ENCODE measurements at regions not wholly inside any gene's neighbourhood (a gene's known extent, or its start where the extent isn't known, plus 50 kb on each side); places are given as distances from the start of the nearest gene placed in this dataset.
"Not testable (repeated sequence)": the region's sequence is repeated elsewhere in the genome, so short reads cannot be mapped to it uniquely, and the experiment has no call there.

DNA sequence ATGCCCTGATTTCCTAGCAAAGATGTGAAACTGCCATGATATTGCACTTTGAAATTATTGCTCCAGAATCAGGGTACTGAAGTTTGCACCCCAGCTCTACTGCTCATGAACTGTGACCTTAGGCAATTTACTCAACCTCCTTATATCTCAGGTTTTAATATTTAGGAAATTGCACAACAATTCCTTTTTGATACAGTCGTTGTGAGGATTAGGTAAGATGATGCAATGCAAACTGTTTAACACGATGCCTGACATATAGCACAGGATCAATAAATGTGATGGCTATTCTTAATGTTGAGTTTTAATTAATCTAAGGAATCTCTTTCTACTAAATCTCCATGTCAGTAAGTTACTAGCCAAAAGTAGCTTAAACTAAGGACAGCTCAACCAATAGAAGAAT, 555.8 kb downstream of the GALC start:
- DNase-seq (ENCODE audit: low read depth in 2 of 3, low spot score in 2 of 3): no peak

DNA sequence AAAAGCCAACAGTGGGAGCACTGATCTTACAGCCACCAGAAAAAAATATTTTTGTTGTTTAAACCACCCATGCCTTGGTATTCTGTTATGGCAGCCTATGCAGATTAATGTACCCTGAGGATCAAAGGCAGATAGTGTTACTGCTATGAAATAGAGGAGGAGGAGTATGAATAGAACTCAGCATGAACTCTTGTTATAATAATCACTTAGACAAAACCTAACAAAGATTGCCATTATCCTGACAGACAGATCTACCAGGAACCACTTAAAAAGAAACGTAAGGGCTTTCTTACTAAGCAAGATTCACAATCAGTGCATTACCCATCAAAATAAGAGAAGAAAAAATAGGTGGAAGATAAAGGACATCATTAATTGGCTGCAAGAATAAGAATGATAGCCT, 558.3 kb downstream of the GALC start:
- no peak for DNase-seq (ENCODE audit: low read depth in 2 of 3, low spot score in 2 of 3)

DNA sequence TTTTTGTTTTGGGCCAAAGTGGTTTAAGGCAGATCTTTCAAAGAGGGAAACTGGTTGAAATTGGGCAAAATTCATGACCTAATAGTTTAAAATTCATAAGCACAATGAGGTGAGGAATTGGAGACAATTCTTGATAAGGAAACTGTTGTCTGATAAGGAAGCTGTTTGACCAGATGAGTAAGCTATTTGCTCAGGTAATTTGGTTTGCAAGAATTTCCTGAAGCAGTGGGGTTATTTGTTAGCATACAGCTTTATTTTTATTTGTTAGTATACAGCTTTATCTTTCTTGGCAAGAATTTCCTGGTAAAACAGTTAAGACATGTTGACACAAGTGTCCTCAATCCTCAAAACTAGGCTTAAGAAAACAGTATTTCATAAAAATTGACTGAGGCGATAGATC, 559.0 kb downstream of the GALC start:
- DNase-seq (ENCODE audit: low read depth in 2 of 3, low spot score in 2 of 3): no peak

DNA sequence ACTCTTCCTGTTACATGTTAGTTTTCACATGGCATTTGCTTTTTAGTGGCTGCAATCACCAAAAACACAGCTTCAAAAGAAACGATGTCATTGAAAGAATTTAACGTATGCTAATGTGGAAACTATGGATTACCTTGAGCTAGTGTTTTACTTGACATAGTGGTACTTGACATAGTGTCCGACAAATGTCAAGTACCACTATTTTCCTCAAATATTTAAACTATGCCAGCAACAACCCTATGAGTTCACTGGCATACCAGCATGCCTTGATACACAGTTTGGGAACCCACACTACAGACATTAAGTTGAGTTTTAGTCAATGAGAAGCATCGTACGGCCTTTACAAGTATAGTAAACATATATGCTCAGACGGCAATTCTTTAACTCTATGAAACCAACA, 560.3 kb downstream of the GALC start:
- no peak for DNase-seq (ENCODE audit: low read depth in 2 of 3, low spot score in 2 of 3)

DNA sequence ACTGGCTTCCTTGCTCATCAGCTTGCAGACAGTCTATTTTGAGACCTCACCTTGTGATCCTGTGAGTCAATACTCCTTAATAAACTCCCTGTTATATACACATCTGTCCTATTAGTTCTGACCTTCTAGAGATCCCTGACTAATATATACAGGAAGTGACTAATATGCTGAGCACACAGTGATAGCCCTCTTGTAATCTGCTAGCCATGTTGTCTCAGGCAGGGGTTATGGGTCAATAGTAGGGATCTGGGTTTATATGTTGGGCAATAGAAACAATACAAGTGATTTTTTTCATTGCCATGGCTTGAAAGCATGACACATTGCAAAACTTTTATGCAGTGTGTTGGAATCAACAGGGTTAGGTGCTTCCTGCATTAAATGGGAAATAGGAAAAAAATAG, 562.2 kb downstream of the GALC start:
- DNase-seq (ENCODE audit: low read depth in 2 of 3, low spot score in 2 of 3): no peak

DNA sequence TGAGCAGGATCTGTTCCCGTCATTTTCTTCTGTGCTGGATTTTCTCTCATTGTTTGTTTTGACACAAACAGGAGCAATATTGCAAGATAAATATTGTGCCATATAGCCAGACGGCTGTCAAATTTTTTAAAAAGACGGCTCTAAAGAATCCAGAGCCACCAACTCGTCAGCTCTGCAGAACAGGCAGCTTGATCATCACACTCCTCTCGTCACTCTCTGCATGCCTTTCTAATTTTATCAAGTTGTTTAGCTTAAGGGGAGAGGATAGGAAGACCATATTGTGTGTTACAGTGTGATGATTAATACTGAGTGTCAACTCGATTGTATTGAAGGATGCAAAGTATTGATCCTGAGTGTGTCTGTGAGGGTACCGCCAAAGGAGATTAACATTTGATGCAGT, 562.8 kb downstream of the GALC start:
- no peak for DNase-seq (ENCODE audit: low read depth in 2 of 3, low spot score in 2 of 3)

DNA sequence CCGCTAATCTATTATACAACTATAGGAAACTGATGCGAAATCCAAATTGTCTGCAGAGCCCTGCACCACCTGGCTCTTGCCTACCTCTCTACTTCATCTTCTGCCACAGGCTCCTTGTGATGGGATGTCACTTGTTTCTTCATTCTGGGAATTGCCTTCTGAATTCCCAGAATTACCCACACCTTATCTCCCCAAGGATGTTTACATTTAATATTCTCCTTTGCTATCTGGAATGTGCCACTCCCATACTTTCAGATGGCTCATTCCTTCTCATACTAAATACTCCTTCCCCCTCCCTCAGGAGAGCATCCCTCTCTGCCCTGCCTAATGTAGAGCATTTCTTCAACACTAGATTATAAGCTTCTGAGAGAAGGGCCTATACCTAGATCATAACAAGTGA, 573.1 kb downstream of the GALC start:
- DNase-seq (ENCODE audit: low read depth in 2 of 3, low spot score in 2 of 3): no peak

DNA sequence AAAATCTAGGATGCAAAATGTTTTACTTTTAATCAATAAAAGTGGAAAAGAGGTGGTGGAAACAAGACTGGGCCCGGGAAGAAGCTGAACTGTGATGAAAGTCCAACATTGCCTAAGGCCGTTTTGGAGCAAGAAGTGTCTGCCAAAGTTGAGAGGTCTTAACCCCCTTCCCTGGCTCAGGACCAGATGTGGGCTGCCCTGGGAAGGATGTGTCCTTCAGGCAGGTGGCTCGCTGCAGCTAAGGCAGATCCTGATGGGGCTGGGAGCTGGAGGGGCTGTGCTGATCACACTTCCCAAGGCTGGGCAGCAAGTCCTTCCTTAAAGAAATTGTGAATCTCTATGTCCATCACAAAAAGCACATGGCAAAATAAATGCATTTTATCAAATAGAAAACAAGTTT, 581.6 kb downstream of the GALC start:
- DNase-seq (ENCODE audit: low read depth in 2 of 3, low spot score in 2 of 3): no peak

DNA sequence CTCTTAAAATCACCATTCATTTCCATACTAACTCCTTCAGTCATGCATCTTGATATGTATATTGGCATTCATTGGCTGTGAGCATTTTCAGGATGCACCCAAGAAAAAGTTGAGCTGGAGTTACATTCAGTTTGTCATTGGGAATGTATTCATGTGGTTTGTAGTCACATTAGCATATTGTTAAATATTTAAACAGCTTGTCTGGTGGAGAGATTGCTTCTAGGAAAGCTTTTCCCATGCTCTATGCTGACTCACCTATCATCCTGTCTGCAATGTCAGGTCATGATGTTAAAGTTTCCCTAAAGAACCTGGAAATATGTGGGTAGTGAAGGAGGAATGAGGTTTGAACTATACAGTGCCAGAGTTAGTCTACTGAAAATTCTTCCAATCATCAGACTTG, 583.6 kb downstream of the GALC start:
- DNase-seq (ENCODE audit: low read depth in 2 of 3, low spot score in 2 of 3): no peak

DNA sequence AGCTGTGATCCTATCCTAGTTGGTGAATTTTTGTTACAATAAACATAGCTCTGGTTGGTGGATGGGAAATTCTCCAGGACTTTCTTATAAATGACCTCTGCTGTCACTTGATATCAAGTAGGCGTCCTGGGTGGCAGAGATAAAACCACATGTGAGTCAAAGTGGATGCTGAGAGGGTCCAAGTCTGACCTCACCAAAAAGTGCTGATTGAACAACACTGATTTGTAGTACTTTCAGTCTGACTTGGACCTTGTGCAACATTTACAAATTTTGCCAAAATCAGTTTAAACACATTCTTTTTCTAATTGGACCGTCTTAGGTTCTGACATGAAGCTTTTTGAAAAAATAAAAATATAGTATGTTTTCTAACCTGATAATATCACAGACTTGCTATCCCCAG, 585.6 kb downstream of the GALC start:
- DNase-seq (ENCODE audit: low read depth in 2 of 3, low spot score in 2 of 3): no peak

DNA sequence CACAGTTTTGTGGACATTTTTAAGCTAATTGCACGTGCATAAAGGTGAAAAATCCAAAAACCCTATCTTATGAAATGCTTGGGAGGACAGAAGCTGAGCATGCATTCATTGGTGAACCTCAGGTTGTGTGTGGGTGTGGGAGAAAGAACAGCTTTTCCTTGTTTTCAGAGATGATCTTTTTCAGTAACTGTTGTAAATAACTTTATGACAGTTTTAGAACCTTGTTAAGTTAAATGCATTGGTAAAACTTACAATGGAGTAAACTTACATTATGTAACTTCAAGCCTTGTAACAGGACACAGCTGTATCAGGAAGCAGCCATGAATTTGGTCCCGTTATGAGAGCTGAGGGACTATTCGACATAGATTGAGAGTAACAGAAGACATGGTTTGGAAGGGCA, 587.4 kb downstream of the GALC start:
- no peak for DNase-seq (ENCODE audit: low read depth in 2 of 3, low spot score in 2 of 3)

DNA sequence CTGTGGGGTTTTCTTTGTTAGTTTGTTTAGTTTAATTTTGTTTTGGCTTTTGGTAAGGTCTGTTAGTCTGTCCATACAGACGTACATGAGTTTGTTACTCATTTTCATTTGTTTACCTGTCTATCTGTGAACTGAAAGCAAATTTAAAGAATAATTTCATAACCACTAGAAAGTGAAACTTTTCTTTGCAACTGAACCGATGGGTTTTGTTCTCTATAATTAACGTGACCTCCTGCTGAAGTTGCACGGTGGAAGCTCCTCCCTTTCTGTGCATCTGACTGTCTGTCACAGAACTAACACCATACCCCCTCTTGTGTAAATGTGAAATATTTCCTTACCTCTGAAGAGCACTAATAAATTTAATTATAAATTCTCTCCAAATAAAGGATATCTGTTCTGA, 595.5 kb downstream of the GALC start:
- DNase-seq (ENCODE audit: low read depth in 2 of 3, low spot score in 2 of 3): no peak

DNA sequence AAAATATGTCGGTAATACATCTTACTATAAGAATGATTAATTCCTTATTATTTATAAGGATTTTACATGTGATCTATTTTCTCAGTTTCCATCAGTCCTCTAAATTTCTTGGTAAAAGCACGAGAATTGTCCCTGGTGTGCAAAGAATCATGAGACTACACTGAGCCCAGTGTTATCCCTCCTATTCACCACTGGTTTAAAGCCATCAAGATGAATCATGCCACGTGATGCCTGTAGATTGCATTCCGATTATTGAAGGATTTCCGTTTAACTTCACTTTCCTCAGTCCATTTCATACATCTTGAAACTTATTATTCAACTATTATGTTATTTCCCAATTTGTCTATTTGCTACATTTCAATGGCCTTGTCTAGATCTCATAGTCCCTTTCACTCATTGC, 601.9 kb downstream of the GALC start:
- DNase-seq (ENCODE audit: low read depth in 2 of 3, low spot score in 2 of 3): no peak

DNA sequence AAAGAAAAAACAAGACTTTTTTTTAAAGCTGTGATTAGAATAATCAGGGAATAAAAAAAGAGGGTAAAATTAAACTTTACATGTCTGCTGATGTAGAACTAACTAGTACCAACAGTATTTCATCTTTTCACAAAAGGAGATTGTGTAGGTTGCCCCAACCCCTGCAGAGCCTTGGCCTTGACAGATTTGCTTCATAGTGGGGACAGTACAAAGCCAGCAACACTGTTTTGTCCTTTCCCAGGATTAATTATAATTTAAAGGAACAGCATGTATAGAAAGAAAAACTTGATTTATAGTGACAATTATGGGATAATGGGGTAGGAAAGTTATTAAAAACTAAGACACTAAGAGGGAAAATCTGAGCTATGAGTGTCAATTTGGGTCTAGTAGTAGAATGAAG, 604.0 kb downstream of the GALC start:
- no peak for DNase-seq (ENCODE audit: low read depth in 2 of 3, low spot score in 2 of 3)

DNA sequence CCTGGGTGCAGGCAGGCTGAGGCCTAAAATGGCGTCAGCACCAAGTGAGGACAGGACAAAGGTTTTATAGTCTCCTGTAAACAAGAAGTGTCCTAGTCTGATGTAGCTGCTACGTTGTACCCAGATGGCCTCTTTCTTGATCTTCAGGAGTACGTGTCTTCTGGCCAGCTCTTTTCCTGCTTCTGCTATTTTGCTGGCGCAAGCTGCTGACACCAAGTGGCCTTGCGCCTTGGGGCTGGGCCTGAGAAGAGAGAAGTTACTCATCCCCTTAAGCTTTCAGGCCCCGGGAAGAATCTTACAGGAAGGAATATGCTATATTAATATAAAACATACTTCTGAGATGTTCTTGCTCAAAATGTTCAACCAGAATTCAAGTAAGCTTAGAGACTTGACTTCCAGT, 605.2 kb downstream of the GALC start:
- DNase-seq (ENCODE audit: low read depth in 2 of 3, low spot score in 2 of 3): no peak

DNA sequence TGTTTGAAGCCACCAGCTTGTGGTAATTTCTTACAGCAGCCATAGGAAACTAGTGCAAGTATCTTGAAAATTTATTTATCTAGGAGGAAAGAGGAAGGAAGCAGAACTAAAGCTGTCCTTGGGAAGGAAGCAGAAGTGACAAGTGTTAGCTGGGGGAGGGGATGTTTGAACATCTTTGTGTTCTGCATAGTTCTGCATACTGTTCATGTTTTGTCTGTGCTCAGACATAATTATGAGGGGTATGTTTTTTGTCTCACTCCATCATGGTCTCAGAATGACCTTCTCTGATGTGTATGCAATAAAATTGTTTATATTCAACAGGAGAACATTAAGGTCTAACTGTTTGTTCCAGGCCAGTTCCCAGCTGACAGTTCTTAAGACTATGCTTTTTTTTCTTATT, 606.5 kb downstream of the GALC start:
- no peak for DNase-seq (ENCODE audit: low read depth in 2 of 3, low spot score in 2 of 3)

DNA sequence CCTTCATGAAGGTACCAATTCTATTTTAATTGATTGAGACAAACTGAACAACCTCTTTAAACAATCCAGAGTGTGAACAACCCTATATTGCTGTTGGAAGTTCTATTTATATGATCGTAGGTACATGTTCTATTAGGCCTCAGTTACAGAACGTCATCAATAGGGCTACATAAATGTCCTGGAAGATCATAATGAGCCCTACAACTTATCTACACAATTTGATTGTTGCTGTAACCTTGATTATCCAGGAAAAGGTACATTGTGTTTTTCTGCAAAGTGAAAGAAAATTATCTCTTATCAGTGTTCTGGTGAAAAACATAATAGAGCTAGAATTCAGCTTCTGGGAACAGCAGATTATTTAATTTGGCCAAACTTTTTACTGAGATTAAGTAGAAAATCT, 612.9 kb downstream of the GALC start:
- no peak for DNase-seq (ENCODE audit: low read depth in 2 of 3, low spot score in 2 of 3)

DNA sequence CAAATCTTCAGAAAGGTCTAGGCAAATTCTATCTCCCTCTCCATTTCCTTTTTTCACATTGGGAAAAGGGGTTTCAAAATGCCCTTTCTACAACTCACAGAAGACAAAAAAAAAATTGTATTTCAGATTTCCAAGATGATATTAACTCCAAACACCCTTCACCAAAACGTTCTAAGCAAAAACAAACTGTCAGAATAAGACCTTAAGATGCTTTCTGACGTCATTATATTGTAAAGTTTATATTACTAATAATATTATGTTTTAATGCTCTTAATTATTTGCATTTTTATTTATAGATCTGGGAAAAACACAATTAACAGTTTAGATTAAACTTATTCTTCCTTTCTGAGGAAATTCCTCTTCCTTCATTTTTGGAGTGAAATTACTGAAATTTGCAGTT, 624.2 kb downstream of the GALC start:
- no peak for DNase-seq (ENCODE audit: low read depth in 2 of 3, low spot score in 2 of 3)

DNA sequence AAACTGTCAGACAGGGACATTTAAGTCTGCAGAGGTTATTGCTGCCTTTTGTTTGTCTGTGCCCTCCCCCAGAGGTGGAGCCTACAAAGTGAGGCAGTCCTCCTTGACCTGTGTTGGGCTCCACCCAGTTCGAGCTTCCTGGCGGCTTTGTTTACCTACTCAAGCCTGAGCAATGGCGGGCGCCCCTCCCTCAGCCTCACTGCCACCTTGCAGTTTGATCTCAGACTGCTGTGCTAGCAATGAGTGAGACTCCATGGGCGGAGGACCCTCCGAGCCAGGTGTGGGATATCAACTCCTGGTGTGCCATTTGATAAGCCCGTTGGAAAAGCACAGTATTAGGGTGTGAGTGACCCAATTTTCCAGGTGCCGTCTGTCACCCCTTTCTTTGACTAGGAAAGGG, 632.7 kb downstream of the GALC start:
- DNase-seq (ENCODE audit: low read depth in 2 of 3, low spot score in 2 of 3): not testable (repeated sequence)

DNA sequence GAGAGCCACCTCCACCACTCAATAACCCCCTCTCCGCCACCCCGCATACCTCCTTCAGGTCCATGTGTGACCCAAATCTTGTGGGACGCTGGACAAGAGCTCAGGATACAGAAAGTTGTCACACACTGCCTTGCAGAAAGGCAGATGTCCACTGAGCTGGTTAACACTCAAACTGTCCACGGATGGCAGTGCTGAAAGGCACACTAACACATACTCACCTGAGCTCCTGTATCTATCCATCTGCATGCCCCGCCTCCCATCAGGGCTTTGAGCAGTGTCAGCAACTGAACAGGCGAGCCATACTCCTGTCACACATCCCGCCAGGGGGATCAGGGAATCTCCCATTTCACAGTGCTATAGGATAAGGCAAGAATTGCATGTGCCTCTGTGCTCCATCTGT, 642.0 kb downstream of the GALC start:
- no peak for DNase-seq (ENCODE audit: low read depth in 2 of 3, low spot score in 2 of 3)

DNA sequence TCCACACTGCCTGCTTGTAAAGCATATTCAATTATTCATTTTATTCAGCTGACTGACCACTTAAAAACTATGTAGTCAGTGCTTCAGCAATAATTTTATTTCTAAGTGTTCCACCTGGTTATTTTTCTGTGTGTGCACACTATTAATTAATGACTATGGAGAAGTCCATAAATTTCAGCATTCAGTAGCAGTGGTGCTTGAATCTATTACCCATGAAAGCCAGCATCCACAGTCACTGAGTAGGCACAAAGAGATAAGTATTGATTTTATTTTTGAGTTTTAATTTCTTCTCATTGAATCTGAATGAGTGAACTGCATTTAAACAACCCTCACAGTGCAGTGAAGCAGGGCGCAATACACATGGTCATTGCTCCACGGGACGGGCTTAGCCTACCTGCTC, 643.1 kb downstream of the GALC start:
- no peak for DNase-seq (ENCODE audit: low read depth in 2 of 3, low spot score in 2 of 3)

DNA sequence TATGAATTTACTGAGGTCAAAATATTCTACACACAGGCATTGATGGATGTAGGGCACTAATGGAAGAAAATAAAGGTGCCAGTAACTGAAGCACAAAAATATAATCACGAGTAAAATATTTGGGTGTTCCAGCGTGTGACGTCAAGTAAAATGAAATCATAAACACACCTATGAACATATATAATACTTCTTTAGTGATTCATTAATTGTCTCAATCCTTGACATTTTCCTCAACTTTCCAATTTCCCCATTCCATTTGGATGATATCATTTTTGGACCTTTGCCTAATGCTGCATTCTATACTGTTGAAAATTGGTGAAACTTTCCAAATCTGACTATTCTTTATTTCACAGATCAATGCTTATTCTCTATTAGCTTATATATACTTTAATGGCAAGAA, 649.3 kb downstream of the GALC start:
- DNase-seq (ENCODE audit: low read depth in 2 of 3, low spot score in 2 of 3): no peak

DNA sequence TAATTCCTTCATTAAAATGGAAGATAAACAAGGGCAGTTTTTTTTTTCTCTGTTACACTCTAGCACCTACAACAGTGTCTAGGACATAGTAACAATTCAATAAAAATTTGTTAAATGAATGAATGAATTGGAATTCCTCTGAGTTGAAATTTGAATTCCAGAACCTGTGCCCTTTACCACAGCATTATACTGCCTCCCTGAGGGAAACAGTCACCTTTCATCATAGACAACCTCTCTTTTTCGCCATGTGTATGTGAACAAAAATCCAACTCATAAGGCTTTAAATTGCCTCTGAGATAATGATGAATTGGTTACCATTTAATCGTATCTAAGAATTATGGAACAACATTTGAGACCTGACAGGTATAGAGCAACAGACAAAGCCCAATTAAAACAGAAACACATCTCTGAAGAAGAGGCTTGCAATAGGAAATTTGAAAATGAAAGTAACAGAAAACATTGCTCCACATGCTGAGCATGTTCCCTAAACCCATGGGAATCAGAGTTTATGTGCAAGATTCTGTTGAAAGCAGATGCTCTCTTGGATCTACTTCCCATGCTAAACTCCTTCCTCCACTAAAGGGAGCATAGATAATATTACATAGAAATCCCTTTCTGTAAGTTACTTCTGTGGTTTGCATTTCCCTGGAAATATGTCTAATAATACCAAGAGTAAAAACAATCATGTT, 657.8 kb downstream of the GALC start:
- no peak for DNase-seq (ENCODE audit: low read depth in 2 of 3, low spot score in 2 of 3)

DNA sequence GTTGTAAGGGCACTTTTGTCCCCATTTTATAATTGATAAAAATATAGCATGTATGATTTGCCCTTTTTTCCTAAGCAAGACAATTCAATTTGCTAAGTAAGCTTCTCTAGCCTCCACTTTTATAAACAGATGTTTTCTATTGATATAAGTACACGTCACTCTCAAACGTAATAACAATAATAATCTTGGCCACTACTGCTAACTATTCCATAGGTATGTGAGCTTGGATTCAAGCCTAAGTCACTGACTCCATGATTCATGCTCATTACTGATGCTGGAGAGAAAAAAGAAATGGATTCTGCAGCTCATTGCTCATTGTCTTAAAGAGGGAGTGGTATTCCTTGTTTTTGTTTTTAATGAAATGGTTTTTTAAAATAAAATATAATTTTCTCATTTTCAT, 661.0 kb downstream of the GALC start:
- DNase-seq (ENCODE audit: low read depth in 2 of 3, low spot score in 2 of 3): no peak

All from activated CD8-positive, alpha-beta memory T cell treated with anti-CD3 and anti-CD28 coated beads for 48 hours (primary cell).